Neuronal stem cell (in vitro differentiated cells): ENCODE measurements at regions not wholly inside any gene's neighbourhood (a gene's known extent, or its start where the extent isn't known, plus 50 kb on each side); places are given as distances from the start of the nearest gene placed in this dataset.

ENCODE experiments used
- DNase-seq: peaks from one replicate; pipeline ENCODE4 v3.0.0-alpha.2; 2013; ENCODE audit warnings: low spot score
- H2AFZ ChIP-seq: one replicate; pipeline ENCODE4 v1.6.1; 2013; ENCODE audit warnings: mild to moderate bottlenecking, low read length, inconsistent platforms
- H2AK5ac ChIP-seq: 2 replicates; pipeline ENCODE4 v1.6.1; 2013; ENCODE audit warnings: low read depth, mild to moderate bottlenecking, inconsistent platforms, low read length, moderate library complexity, mixed read lengths
- H2BK120ac ChIP-seq: 2 replicates; pipeline ENCODE4 v1.6.1; 2013; ENCODE audit warnings: low read depth, mild to moderate bottlenecking, inconsistent platforms, low read length, moderate library complexity, mixed read lengths
- H2BK12ac ChIP-seq: one replicate; pipeline ENCODE4 v1.6.1; 2013; ENCODE audit warnings: low read length, inconsistent platforms
- H2BK15ac ChIP-seq: 2 replicates; pipeline ENCODE4 v1.6.1; 2013; ENCODE audit warnings: mild to moderate bottlenecking, low read length, inconsistent platforms, mixed read lengths
- H2BK5ac ChIP-seq: one replicate; pipeline ENCODE4 v1.6.1; 2013; ENCODE audit warnings: inconsistent platforms, mild to moderate bottlenecking, low read length, moderate library complexity
- H3K14ac ChIP-seq: one replicate; pipeline ENCODE4 v1.6.1; 2013; ENCODE audit warnings: low read length, inconsistent platforms
- H3K18ac ChIP-seq: 2 replicates; pipeline ENCODE4 v1.6.1; 2013; ENCODE audit warnings: low read length, inconsistent platforms
- H3K23ac ChIP-seq: 2 replicates; pipeline ENCODE4 v1.6.1; 2013; ENCODE audit warnings: low read depth, mild to moderate bottlenecking, mixed read lengths, low read length, inconsistent platforms; ENCODE audit not compliant: poor library complexity
- H3K27ac ChIP-seq: replicated peaks from 3 replicates; pipeline ENCODE4 v1.5.1; 2013; ENCODE audit warnings: low read length, inconsistent platforms
- H3K27me3 ChIP-seq, 3 experiments: 2 replicates each; pipeline ENCODE4 v1.6.1; 2013; ENCODE audit warnings: low read length in 3 of 3, mild to moderate bottlenecking in 2 of 3, inconsistent platforms in 1 of 3, low read depth in 1 of 3, mixed read lengths in 1 of 3, moderate library complexity in 1 of 3; ENCODE audit not compliant: control insufficient read depth in 3 of 3, insufficient read depth in 3 of 3
- H3K36me3 ChIP-seq, 2 donors: replicated peaks in 1 of 2; 2 replicates each; pipeline ENCODE4 v1.6.1; 2013; ENCODE audit warnings: low read length in 2 of 2; ENCODE audit not compliant: control insufficient read depth in 2 of 2, insufficient read depth in 2 of 2
- H3K4ac ChIP-seq: 2 replicates; pipeline ENCODE4 v1.6.1; 2013; ENCODE audit warnings: inconsistent platforms, mild to moderate bottlenecking, low read length, moderate library complexity
- H3K4me1 ChIP-seq, 2 donors: 1 replicate in 1 of 2; 2 replicates in 1 of 2; pipeline ENCODE4 v1.6.1; 2013; ENCODE audit warnings: low read length in 2 of 2, low read depth in 1 of 2; ENCODE audit not compliant: control insufficient read depth in 2 of 2, insufficient read depth in 1 of 2
- H3K4me2 ChIP-seq: one replicate; pipeline ENCODE4 v1.6.1; 2013; ENCODE audit warnings: mild to moderate bottlenecking, low read length, inconsistent platforms; ENCODE audit not compliant: insufficient read depth, poor library complexity, severe bottlenecking
- H3K4me3 ChIP-seq, 2 donors: 2 replicates each; pipeline ENCODE4 v1.5.1; 2013; ENCODE audit warnings: low read length in 2 of 2, mild to moderate bottlenecking in 2 of 2, inconsistent platforms in 1 of 2, moderate library complexity in 1 of 2
- H3K79me1 ChIP-seq: one replicate; pipeline ENCODE4 v1.6.1; 2013; ENCODE audit warnings: low read depth, mild to moderate bottlenecking, inconsistent platforms, low read length, moderate library complexity
- H3K9ac ChIP-seq: one replicate; pipeline ENCODE4 v1.6.1; 2013; ENCODE audit warnings: mild to moderate bottlenecking, low read depth, low read length, inconsistent platforms; ENCODE audit not compliant: poor library complexity
- H3K9me3 ChIP-seq, 2 donors: replicated peaks in 1 of 2; 2 replicates each; pipeline versions ENCODE3 to v1.6.1; 2013; ENCODE audit warnings: low read length in 2 of 2, mild to moderate bottlenecking in 2 of 2, inconsistent platforms in 1 of 2, low read depth in 1 of 2, mixed read lengths in 1 of 2, moderate library complexity in 1 of 2; ENCODE audit not compliant: control insufficient read depth in 2 of 2, insufficient read depth in 1 of 2
- H4K8ac ChIP-seq: one replicate; pipeline ENCODE4 v1.6.1; 2013; ENCODE audit warnings: low read depth, mild to moderate bottlenecking, inconsistent platforms, low read length, moderate library complexity
- H4K91ac ChIP-seq: one replicate; pipeline ENCODE4 v1.6.1; 2013; ENCODE audit warnings: low read length, low read depth, mild to moderate bottlenecking, inconsistent platforms; ENCODE audit not compliant: poor library complexity
- WGBS, 2 donors: extraction: QIAGEN DNeasy Blood & Tissue Kit; methylation state at CpG; one replicate each; pipeline ENCODE4 v1.1.7; 2013; ENCODE audit warnings: missing lambda C conversion rate in 2 of 2, mixed read lengths in 1 of 2; ENCODE audit not compliant: insufficient read length in 2 of 2, insufficient replicate concordance in 1 of 2; ENCODE audit errors: extremely low coverage in 2 of 2; 5-methylcytosine and 5-hydroxymethylcytosine counted together

DNA sequence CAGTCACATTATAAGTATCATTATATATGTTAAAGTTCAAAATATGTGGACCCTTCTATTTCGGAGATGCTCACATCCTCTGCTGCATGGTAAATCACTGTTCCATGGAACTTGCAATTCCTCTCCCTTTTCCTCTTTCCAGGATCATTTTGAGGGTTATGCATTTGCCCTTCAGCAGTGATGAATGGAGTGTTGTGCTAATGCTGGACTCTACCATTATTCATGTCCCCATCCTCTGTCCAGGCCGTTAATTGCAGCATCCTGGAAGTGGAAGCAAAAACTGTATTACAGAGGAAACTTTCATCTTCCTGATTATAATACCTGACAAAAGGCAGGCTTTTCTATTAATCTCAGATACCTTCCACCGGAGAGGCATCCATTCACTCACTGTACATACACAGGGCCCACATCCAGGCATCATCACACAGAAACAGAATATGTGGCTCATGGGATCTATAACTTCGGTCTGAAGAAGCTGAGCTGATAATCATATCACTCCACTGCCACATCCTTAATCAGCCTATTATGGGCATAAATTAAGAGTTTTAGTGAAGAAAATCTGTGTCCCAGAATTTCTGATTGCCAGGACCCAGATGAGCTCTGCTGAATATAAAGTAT is 65.0 kb upstream of the ACO1 start:
- WGBS, 2 donors = no CpG with 5 or more reads among the region's 4 CpGs
- Histone ChIP-seq H3K27ac (no peak overlapping the region), H4K91ac (no peak overlapping the region)

DNA sequence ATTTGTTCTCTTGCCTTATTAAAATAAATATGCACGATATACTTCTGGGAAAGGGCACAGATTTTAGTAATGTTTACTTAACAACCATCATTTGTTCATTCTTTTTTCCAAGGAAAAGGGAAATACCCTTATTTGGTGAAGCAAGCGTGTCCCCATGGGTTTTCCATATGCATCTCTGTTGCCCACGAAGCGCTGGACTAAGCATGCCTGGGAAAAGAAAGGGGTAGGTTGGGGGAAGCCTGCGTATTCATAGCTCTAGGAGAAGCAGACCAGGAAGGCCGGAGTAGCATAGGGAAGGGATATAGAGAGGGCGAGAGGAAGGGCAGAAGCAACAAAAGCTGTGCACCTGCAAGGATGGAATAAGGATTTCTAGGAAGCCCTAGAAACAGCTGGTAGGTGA is 61.8 kb upstream of the ACO1 start:
- Histone ChIP-seq H3K23ac (no peak overlapping the region), H3K36me3 (no peaks in the 10 kb centered on the region), H3K27me3 (no peaks in the 10 kb centered on the region), H4K8ac (no peak overlapping the region), H3K9me3 (no peaks in the 10 kb centered on the region), H3K9ac (no peak overlapping the region), H3K14ac (no peak overlapping the region), H3K18ac (no peak overlapping the region), H2BK15ac (no peak overlapping the region), H3K4me2 (no peak overlapping the region), H3K4me1 (no peaks in the 10 kb centered on the region), H2AK5ac (no peak overlapping the region), H2BK120ac (no peak overlapping the region), H2BK12ac (no peak overlapping the region), H3K4ac (no peak overlapping the region), H3K79me1 (no peaks in the 10 kb centered on the region), H4K91ac (no peak overlapping the region), H2BK5ac (no peak overlapping the region), H2AFZ (no peak overlapping the region), H3K27ac (no peak overlapping the region), H3K4me3 (no peak overlapping the region)
- no peak for DNase-seq
- WGBS, 2 donors = no CpG with 5 or more reads among the region's 7 CpGs

More for the DNA sequence above, 65.0 kb upstream of the ACO1 start:
- Histone ChIP-seq H2BK15ac (no peak overlapping the region), H3K79me1 (no peaks in the 10 kb centered on the region), H3K23ac (no peak overlapping the region), H3K18ac (no peak overlapping the region), H2BK12ac (no peak overlapping the region), H3K4me3 (no peak overlapping the region), H2BK5ac (no peak overlapping the region), H4K8ac (no peak overlapping the region), H3K27me3 (no peaks in the 10 kb centered on the region), H3K4ac (no peak overlapping the region), H3K36me3 (no peaks in the 10 kb centered on the region), H2BK120ac (no peak overlapping the region), H3K9ac (no peak overlapping the region), H2AK5ac (no peak overlapping the region), H3K4me2 (no peak overlapping the region), H3K9me3 (no peaks in the 10 kb centered on the region), H2AFZ (no peak overlapping the region), H3K14ac (no peak overlapping the region), H3K4me1 (no peaks in the 10 kb centered on the region)
- DNase-seq = no peak

DNA sequence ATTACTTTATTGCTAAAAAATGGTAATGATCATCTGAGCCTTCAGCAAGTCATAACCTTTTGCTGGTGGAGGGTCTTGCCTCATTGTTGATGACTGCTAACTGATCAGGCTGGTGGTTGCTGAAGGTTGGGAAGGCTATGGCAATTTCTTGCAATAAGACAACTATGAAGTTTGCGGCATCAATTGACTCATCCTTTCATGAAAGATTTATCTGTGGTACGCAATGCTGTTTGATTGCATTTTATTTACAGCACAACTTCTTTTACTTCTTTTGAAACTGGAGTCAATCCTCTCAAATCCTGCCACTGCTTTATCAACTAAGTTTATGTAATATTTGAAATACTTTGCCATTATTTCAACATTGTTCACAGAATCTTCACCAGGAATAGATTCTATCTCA is 58.3 kb upstream of the ACO1 start:
- Histone ChIP-seq H3K36me3 (no peaks in the 10 kb centered on the region), H4K8ac (no peak overlapping the region), H2BK120ac (no peak overlapping the region), H3K9ac (no peak overlapping the region), H3K14ac (no peak overlapping the region), H3K9me3 (no peaks in the 10 kb centered on the region), H2AK5ac (no peak overlapping the region), H3K27me3 (no peaks in the 10 kb centered on the region), H4K91ac (no peak overlapping the region), H2BK5ac (no peak overlapping the region), H3K4me1 (no peaks in the 10 kb centered on the region), H3K23ac (no peak overlapping the region), H3K4me2 (no peak overlapping the region), H3K18ac (no peak overlapping the region), H3K79me1 (no peaks in the 10 kb centered on the region), H2BK12ac (no peak overlapping the region), H3K4ac (no peak overlapping the region), H2BK15ac (no peak overlapping the region), H3K4me3 (no peak overlapping the region), H3K27ac (no peak overlapping the region), H2AFZ (no peak overlapping the region)
- no CpG with 5 or more reads among the region's 2 CpGs for WGBS, 2 donors
- no peak for DNase-seq

DNA sequence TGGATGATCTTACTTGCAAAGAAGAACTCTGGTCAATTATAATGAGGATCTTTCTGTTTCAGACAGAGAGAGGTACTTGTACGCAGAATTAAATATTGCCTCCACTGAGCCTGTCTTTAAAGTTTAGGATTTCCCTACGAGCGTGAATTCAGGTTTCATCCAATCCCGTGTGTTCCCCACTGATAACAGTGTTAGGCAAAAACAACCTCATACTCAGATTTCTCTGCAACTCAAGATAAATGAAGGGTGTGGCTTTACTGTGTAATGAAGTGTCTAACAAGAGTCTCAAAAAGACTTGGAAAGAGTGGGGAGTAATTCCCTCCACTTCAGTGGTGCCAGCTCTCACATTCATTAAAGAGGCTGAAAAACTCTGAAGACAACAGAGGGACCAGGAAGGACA is 53.2 kb upstream of the ACO1 start:
- Histone ChIP-seq H3K23ac (no peak overlapping the region), H3K9me3 (no peaks in the 10 kb centered on the region), H2AFZ (no peak overlapping the region), H2AK5ac (no peak overlapping the region), H4K91ac (no peak overlapping the region), H3K14ac (no peak overlapping the region), H3K27ac (no peak overlapping the region), H2BK120ac (no peak overlapping the region), H3K9ac (no peak overlapping the region), H3K36me3 (no peaks in the 10 kb centered on the region), H3K4ac (no peak overlapping the region), H2BK12ac (no peak overlapping the region), H4K8ac (no peak overlapping the region), H3K4me1 (peaks cover 0 to 3% of the 10 kb centered on the region in 2 donors), H3K79me1 (no peaks in the 10 kb centered on the region), H3K18ac (no peak overlapping the region), H2BK5ac (no peak overlapping the region), H3K27me3 (no peaks in the 10 kb centered on the region), H3K4me2 (no peak overlapping the region), H2BK15ac (no peak overlapping the region), H3K4me3 (no peak overlapping the region)
- WGBS, 2 donors = no CpG with 5 or more reads among the region's 4 CpGs
- no peak for DNase-seq
